ENCODE measurements at regions not wholly inside any gene's neighbourhood (a gene's known extent, or its start where the extent isn't known, plus 50 kb on each side); places are given as distances from the start of the nearest gene placed in this dataset.

DNA sequence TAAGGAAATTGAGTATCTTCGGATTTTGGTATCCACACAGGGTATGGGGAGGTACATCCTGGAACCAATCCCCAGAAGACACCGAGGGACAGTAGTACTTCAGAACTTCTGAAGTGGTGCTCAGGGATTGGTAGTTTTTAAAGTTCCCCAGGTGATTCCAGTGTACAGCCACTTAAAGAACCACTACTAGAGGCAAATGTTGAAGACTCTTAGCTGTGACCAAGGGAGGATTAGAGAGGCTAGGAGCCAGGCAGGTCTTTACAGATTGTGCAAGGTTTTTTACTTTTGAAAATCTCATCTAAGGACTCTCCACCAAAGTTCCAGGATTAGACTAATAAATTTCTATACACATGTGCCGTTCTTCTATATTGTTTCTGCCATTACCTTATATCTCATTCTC is 52.9 kb upstream of the GLS start:
- no peak for TF ChIP-seq POLR2AphosphoS5 (IDR thresholded peaks at IDR 0.05)
- TF ChIP-seq, protein P1, sequence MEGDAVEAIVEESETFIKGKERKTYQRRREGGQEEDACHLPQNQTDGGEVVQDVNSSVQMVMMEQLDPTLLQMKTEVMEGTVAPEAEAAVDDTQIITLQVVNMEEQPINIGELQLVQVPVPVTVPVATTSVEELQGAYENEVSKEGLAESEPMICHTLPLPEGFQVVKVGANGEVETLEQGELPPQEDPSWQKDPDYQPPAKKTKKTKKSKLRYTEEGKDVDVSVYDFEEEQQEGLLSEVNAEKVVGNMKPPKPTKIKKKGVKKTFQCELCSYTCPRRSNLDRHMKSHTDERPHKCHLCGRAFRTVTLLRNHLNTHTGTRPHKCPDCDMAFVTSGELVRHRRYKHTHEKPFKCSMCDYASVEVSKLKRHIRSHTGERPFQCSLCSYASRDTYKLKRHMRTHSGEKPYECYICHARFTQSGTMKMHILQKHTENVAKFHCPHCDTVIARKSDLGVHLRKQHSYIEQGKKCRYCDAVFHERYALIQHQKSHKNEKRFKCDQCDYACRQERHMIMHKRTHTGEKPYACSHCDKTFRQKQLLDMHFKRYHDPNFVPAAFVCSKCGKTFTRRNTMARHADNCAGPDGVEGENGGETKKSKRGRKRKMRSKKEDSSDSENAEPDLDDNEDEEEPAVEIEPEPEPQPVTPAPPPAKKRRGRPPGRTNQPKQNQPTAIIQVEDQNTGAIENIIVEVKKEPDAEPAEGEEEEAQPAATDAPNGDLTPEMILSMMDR (IDR thresholded peaks at IDR 0.05), result no peak
